Cardiac fibroblast (primary cell): ENCODE measurements at regions not wholly inside any gene's neighbourhood (a gene's known extent, or its start where the extent isn't known, plus 50 kb on each side); places are given as distances from the start of the nearest gene placed in this dataset.

ENCODE experiments used
- DNase-seq, 2 donors: peaks; one replicate each; pipeline versions ENCODE4 v3.0.0 to v3.0.0-alpha.2; 2010; ENCODE audit warnings: low read depth in 2 of 2
- H3K4me3 ChIP-seq, 2 donors: replicated peaks in 1 of 2; 1 replicate in 1 of 2; 2 replicates in 1 of 2; pipeline ENCODE4 v1.5.1; 2011; ENCODE audit warnings: low read depth in 2 of 2, low read length in 2 of 2, mild to moderate bottlenecking in 2 of 2, moderate library complexity in 1 of 2
- TF ChIP-seq, protein P1 (sequence below): IDR thresholded peaks from one replicate; pipeline ENCODE4 v1.5.1; 2011; ENCODE audit warnings: low read depth, mild to moderate bottlenecking, low read length, inconsistent platforms

DNA sequence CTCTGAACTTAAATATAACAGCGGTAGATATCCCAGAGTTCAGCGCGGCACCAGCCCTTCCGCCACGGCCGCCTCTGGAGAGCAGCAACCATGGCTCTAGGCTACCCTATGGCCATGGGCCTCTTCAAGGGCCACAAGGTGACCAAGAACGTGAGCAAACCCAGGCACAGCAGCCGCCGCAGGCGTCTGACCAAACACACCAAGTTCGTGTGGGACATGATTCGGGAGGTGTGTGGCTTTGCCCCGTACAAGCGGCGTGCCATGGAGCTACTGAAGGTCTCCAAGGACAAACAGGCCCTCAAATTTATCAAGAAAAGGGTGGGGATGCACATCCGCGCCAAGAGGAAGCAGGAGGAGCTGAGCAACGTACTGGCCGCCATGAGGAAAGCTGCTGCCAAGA is 229.0 kb downstream of the ACTL7B start:
- DNase-seq, result no peak
- TF ChIP-seq, protein P1, sequence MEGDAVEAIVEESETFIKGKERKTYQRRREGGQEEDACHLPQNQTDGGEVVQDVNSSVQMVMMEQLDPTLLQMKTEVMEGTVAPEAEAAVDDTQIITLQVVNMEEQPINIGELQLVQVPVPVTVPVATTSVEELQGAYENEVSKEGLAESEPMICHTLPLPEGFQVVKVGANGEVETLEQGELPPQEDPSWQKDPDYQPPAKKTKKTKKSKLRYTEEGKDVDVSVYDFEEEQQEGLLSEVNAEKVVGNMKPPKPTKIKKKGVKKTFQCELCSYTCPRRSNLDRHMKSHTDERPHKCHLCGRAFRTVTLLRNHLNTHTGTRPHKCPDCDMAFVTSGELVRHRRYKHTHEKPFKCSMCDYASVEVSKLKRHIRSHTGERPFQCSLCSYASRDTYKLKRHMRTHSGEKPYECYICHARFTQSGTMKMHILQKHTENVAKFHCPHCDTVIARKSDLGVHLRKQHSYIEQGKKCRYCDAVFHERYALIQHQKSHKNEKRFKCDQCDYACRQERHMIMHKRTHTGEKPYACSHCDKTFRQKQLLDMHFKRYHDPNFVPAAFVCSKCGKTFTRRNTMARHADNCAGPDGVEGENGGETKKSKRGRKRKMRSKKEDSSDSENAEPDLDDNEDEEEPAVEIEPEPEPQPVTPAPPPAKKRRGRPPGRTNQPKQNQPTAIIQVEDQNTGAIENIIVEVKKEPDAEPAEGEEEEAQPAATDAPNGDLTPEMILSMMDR, result no peak
- no peak overlapping the region for H3K4me3 ChIP-seq

DNA sequence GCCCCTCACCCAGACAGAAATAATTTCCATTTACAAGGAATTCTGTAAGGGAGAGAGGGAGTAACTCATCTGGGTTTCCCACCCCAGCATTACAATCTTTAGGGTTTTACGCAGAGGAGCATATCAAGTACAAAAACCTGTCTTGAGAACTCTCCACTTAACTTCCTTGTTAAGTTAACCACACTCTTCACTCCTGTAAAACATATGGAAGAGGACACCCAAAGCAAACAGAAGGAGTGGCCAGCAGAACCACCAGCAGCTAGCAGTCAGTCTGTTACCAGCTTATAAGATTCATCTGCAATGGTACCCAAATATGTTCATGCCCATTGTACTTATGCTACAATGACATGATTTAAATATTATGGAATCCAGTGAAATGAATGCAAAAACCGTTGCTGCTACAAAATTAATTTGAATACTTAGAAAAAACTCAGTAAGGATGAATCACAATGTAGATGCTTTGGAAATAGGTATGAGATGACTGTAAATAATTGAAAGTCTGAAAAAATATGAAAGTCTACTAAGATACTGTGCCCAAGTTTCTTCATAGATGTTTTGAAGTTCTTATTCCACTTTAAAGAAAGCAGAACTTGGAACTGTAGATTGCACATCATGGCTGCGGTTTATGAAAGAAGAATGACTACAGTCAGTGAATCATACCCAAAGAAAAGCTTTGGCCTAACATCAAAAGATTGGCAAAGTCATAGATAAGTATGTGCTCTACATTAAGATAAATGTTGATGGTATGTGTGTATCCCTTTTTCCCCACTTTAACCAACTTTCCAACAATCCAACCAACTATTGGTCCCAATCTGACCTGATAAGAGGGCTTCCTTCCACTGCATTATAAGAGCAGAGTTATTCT is 233.6 kb downstream of the ACTL7B start:
- no peak overlapping the region for H3K4me3 ChIP-seq
- TF ChIP-seq, protein P1, result no peak
- peak; percentile 54 to 74 for DNase-seq

DNA sequence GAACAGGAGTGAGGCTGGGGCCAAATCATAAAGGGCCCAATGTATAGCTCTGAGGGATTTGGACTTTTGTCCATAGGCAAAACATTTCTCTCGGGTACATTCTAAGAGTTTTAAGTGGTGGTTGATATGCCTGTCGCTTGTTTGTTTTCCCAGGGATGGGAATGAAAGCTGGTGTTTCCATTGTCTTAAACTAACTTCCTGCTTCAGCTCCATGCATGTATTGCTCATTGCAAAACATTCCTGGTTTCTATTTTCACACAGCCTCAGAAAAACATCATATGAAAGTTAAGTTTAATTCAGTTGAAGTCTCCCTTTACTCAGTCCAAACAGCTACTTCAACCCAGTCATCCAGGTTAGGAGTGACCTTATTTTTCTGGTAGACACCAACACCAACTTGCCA is 235.0 kb downstream of the ACTL7B start:
- TF ChIP-seq, protein P1, result no peak
- no peak overlapping the region for H3K4me3 ChIP-seq
- DNase-seq, result peak; percentile 22 to 38

DNA sequence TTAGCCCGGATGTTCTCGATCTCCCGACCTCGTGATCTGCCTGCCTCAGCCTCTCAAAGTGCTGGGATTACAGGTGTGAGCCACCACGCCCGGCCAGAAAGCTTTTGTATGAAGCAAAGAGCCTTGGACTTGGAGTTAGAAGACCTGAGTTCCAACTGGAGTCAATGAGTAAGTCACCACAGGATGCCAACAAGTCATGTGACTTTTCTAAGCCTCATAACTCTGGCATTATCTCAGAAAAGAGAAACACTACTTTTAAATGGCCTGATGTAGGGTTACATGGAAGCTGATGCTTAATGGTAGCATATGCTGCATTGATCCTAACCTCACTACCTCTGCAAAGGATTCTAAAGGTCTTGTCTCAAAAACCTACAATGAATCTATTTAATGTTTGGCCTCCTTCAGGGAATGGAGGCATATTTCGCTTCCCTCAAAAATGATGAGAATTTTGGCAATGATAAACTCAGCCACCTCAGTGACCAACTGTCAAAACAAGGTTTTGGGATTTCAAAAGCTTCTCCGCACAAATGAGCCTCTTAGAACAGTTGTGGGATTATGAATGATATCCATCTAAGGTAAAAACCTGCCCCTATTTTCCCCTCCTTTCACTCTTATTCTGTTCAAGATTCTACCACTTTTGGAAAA is 236.8 kb downstream of the ACTL7B start:
- TF ChIP-seq, protein P1, result no peak
- no peak overlapping the region for H3K4me3 ChIP-seq
- DNase-seq, result peak in 1 of 2 donors; percentile 15

DNA sequence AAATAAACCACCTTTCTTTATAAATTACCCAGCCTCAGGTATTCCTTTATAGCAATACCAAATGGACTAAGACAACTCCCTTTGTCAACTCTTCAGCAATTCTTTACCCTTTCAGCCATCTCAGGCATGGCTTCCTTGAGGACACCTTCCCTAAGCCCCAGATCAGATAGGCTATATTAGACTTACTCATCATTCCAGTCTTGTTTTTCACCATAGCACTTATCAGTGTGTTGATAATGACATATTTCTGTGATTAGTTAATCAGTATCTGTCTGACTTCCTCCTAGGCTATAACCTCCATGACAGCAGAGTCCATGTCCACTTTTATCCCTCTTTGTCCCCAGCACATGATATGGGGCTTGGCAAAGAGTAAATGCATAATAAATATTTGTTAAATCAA is 238.1 kb downstream of the ACTL7B start:
- no peak overlapping the region for H3K4me3 ChIP-seq
- DNase-seq, result no peak
- TF ChIP-seq, protein P1, result no peak

DNA sequence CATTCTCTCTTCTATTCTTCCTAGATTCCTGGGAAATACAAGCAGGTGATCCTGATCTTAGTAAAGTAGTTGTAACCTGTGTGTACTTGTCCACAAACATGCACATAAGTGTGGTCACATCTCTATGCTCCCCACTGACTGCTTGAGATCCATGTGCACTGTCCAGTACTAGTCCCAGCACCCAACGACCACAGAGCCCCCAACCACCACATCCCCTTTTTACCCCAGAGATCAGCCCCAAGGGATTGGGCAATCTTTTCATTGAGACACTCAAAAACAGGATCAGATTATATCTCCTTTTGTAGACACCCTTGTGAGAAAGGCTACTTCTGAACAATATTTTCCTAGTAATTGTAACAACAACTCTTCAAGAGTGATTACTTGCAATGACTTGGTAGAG is 240.6 kb downstream of the ACTL7B start:
- H3K4me3 ChIP-seq, result no peak overlapping the region
- DNase-seq, result no peak
- TF ChIP-seq, protein P1, result no peak
